ENCODE measurements at regions not wholly inside any gene's neighbourhood (a gene's known extent, or its start where the extent isn't known, plus 50 kb on each side); places are given as distances from the start of the nearest gene placed in this dataset.

DNA sequence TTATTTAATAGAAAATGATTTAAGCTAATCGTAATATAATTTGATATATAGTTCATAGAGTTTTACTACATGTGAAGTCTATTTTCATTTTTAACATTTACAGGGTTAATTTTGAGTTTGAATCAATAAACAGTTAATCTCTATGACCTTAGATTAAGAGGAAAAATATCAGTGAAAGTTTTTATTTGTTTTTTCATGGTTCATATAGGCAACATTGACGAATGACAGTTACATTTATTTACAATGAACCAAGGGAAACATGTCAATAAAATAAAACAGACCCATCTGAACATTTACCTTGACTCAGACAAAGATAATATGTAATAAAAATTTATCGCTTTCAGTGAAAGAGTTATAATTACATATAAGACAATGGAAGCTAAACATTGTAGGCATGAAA, 346.6 kb upstream of the SLITRK5 start:
- Histone ChIP-seq H3K27me3 (ENCODE audit: control insufficient read depth, extremely low read depth, insufficient read depth, low read length) (no peaks in the 10 kb centered on the region), H3K9ac (ENCODE audit: control insufficient read depth, extremely low read depth, insufficient read depth, low read length) (no peak overlapping the region), H4K20me1 (ENCODE audit: control insufficient read depth, extremely low read depth, insufficient read depth, low read length) (no peaks in the 10 kb centered on the region), H2AFZ (ENCODE audit: control insufficient read depth, low read length) (no peak overlapping the region), H3K36me3 (ENCODE audit: control insufficient read depth in 2 of 2, extremely low read depth in 1 of 2, insufficient read depth in 2 of 2, low read length in 2 of 2) (no peaks in the 10 kb centered on the region), H3K9me1 (ENCODE audit: control insufficient read depth, extremely low read depth, insufficient read depth, low read length) (no peaks in the 10 kb centered on the region), H3K9me3 (ENCODE audit: control insufficient read depth, low read depth, low read length) (no peaks in the 10 kb centered on the region), H3K4me2 (ENCODE audit: control insufficient read depth, extremely low read depth, insufficient read depth, low read depth, low read length) (no peak overlapping the region), H3K4me1 (ENCODE audit: control insufficient read depth, extremely low read depth, insufficient read depth, low read length) (no peaks in the 10 kb centered on the region), H3K4me3 (ENCODE audit: control insufficient read depth in 2 of 3, extremely low read depth in 1 of 3, insufficient read depth in 2 of 3, low read depth in 1 of 3, low read length in 3 of 3) (no peak overlapping the region), H3K27ac (ENCODE audit: control insufficient read depth, insufficient read depth, low read length) (no peak overlapping the region), H3K79me2 (ENCODE audit: control insufficient read depth, insufficient read depth, low read length) (no peaks in the 10 kb centered on the region)
- TF ChIP-seq, protein P1, sequence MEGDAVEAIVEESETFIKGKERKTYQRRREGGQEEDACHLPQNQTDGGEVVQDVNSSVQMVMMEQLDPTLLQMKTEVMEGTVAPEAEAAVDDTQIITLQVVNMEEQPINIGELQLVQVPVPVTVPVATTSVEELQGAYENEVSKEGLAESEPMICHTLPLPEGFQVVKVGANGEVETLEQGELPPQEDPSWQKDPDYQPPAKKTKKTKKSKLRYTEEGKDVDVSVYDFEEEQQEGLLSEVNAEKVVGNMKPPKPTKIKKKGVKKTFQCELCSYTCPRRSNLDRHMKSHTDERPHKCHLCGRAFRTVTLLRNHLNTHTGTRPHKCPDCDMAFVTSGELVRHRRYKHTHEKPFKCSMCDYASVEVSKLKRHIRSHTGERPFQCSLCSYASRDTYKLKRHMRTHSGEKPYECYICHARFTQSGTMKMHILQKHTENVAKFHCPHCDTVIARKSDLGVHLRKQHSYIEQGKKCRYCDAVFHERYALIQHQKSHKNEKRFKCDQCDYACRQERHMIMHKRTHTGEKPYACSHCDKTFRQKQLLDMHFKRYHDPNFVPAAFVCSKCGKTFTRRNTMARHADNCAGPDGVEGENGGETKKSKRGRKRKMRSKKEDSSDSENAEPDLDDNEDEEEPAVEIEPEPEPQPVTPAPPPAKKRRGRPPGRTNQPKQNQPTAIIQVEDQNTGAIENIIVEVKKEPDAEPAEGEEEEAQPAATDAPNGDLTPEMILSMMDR (optimal IDR thresholded peaks at IDR 0.05 in 1 of 3, IDR thresholded peaks at IDR 0.05 in 1 of 3, conservative IDR thresholded peaks at IDR 0.05 in 1 of 3; ENCODE audit: extremely low read depth in 1 of 3, insufficient read depth in 2 of 3, low read length in 3 of 3), result no peak
- TF ChIP-seq EZH2 (IDR thresholded peaks at IDR 0.05; ENCODE audit: low read length), result no peak
- dilution Hi-C loops (cut with MboI; ENCODE audit: extremely low pct_ligation_motif_present, low sequenced_read_pairs), result no loop called here
- DNase-seq (ENCODE audit: low read depth, low spot score), result no peak
- FAIRE-seq, result no peak

DNA sequence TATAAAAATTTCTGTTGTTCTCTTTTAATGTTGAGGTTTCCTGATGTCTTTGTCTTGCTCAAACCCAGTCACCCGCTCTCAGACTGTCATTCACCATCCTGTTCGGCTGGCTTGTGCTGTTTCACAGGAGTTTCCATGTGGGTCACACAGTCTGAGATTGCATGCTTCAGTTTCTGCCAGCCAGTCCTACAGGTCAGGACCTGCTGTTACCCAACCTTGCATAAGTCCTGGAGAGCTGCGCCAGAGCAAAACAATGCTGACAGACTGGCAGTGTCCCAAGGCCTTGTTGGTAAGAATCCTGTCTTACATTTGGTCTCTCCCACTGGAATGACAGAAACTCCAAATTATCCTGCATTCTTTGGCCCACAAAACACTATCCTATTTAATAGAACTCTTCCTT, 340.0 kb upstream of the SLITRK5 start:
- TF ChIP-seq EZH2 (IDR thresholded peaks at IDR 0.05; ENCODE audit: low read length), result no peak
- TF ChIP-seq, protein P1 (optimal IDR thresholded peaks at IDR 0.05 in 1 of 3, IDR thresholded peaks at IDR 0.05 in 1 of 3, conservative IDR thresholded peaks at IDR 0.05 in 1 of 3; ENCODE audit: extremely low read depth in 1 of 3, insufficient read depth in 2 of 3, low read length in 3 of 3), result no peak
- Histone ChIP-seq H3K4me3 (ENCODE audit: control insufficient read depth in 2 of 3, extremely low read depth in 1 of 3, insufficient read depth in 2 of 3, low read depth in 1 of 3, low read length in 3 of 3) (no peak overlapping the region), H4K20me1 (ENCODE audit: control insufficient read depth, extremely low read depth, insufficient read depth, low read length) (no peaks in the 10 kb centered on the region), H3K9me1 (ENCODE audit: control insufficient read depth, extremely low read depth, insufficient read depth, low read length) (no peaks in the 10 kb centered on the region), H3K9ac (ENCODE audit: control insufficient read depth, extremely low read depth, insufficient read depth, low read length) (no peak overlapping the region), H3K27me3 (ENCODE audit: control insufficient read depth, extremely low read depth, insufficient read depth, low read length) (no peaks in the 10 kb centered on the region), H3K4me2 (ENCODE audit: control insufficient read depth, extremely low read depth, insufficient read depth, low read depth, low read length) (peak overlapping the region; percentile 33), H2AFZ (ENCODE audit: control insufficient read depth, low read length) (no peak overlapping the region), H3K36me3 (ENCODE audit: control insufficient read depth in 2 of 2, extremely low read depth in 1 of 2, insufficient read depth in 2 of 2, low read length in 2 of 2) (no peaks in the 10 kb centered on the region), H3K27ac (ENCODE audit: control insufficient read depth, insufficient read depth, low read length) (peak overlapping the region; percentile 13), H3K79me2 (ENCODE audit: control insufficient read depth, insufficient read depth, low read length) (no peaks in the 10 kb centered on the region), H3K9me3 (ENCODE audit: control insufficient read depth, low read depth, low read length) (no peaks in the 10 kb centered on the region), H3K4me1 (ENCODE audit: control insufficient read depth, extremely low read depth, insufficient read depth, low read length) (no peaks in the 10 kb centered on the region)
- FAIRE-seq, result peak; percentile 44
- DNase-seq (ENCODE audit: low read depth, low spot score), result peak; percentile 5
- dilution Hi-C loops (cut with MboI; ENCODE audit: extremely low pct_ligation_motif_present, low sequenced_read_pairs), result no loop called here
